K562 (cell line): ENCODE measurements at regions not wholly inside any gene's neighbourhood (a gene's known extent, or its start where the extent isn't known, plus 50 kb on each side); places are given as distances from the start of the nearest gene placed in this dataset.

Experiments used
- ATAC-seq: fragments of 200-7000 bp; cut with Tn5 transposase; 3 replicates; pipeline ENCODE4 v1.9.1; 2020; ENCODE audit warnings: moderate library complexity
- BruUV-seq: library from RNA; stranded (reverse); fragments of 400-500 nt; replicated peaks from 2 replicates; lab custom pipeline; 2021; lab: Mats Ljungman, UMichigan
- CTCF ChIA-PET: fragments of 300-600 bp; formaldehyde crosslinking; extraction: SDS; loops from one replicate; lab custom pipeline; 2021; ENCODE audit warnings: low intra/inter-chr PET ratio; lab: Yijun Ruan, JAX
- POLR2A ChIA-PET: fragments of 300-600, 350-650 bp; sonication (Branson Sonifier 250); formaldehyde crosslinking; extraction: SDS; loops from one replicate; lab custom pipeline; 2021; ENCODE audit warnings: antibody characterized with exemption, inconsistent platforms; lab: Yijun Ruan, JAX
- DNase-seq, 4 experiments: peaks; one replicate each; pipeline versions ENCODE4 v3.0.0 to v3.0.0-alpha.2; 2011 to 2018; ENCODE audit warnings: low spot score in 3 of 4, mixed read lengths in 3 of 4; ENCODE audit errors: extremely low read depth in 1 of 4
- FAIRE-seq: peaks from 2 replicates; lab custom pipeline; 2011; peaks lifted over from hg19 to GRCh38; lab: Jason Lieb, UNC
- H2AFZ ChIP-seq: 2 replicates; pipeline ENCODE4 v1.6.0; 2011; ENCODE audit warnings: low read depth, low read length, control low read depth, inconsistent platforms
- H3K27ac ChIP-seq: fragments of 200-600 bp; 3 replicates; pipeline ENCODE4 v1.8.0; 2011; ENCODE audit warnings: low read depth, mild to moderate bottlenecking, control low read depth, inconsistent platforms, low read length, moderate library complexity, mixed read lengths; ENCODE audit errors: extremely low read depth
- H3K27me3 ChIP-seq, 2 experiments: fragments of 300-600 bp in 1 of 2; 2 replicates in 1 of 2; 3 replicates in 1 of 2; pipeline versions ENCODE4 v1.6.0 to v1.8.0; 2011; ENCODE audit warnings: inconsistent platforms in 2 of 2, low read length in 2 of 2, mild to moderate bottlenecking in 1 of 2, mixed read lengths in 1 of 2, moderate library complexity in 1 of 2; ENCODE audit not compliant: control insufficient read depth in 2 of 2, insufficient read depth in 2 of 2
- H3K36me3 ChIP-seq: fragments of 300-600 bp; 3 replicates; pipeline ENCODE4 v1.8.0; 2011; ENCODE audit warnings: mild to moderate bottlenecking, low read length, inconsistent platforms; ENCODE audit not compliant: control insufficient read depth, insufficient read depth
- H3K4me1 ChIP-seq, 2 experiments: fragments of 200-600 bp in 1 of 2; replicated peaks in 1 of 2; 2 replicates in 1 of 2; 3 replicates in 1 of 2; pipeline versions ENCODE4 v1.5.1 to v1.8.0; 2011; ENCODE audit warnings: inconsistent platforms in 2 of 2, low read length in 2 of 2, mild to moderate bottlenecking in 1 of 2, mixed read lengths in 1 of 2, moderate library complexity in 1 of 2; ENCODE audit not compliant: control insufficient read depth in 2 of 2, insufficient read depth in 2 of 2
- H3K4me2 ChIP-seq: 2 replicates; pipeline ENCODE4 v1.6.1; 2011; ENCODE audit warnings: low read length, control low read depth, inconsistent platforms, mixed read lengths; ENCODE audit not compliant: insufficient read depth
- H3K4me3 ChIP-seq: fragments of 200-600 bp; sonication (generic), shearing (Covaris generic); 2 replicates; pipeline ENCODE4 v1.5.1; 2016; ENCODE audit warnings: control low read depth, inconsistent platforms
- H3K79me2 ChIP-seq: fragments of 200-600 bp; 3 replicates; pipeline ENCODE4 v1.8.0; 2011; ENCODE audit warnings: low read length, inconsistent platforms; ENCODE audit not compliant: control insufficient read depth, insufficient read depth
- H3K9ac ChIP-seq, 2 experiments: 2 replicates each; pipeline versions ENCODE4 v1.6.0 to v1.6.1; 2011; ENCODE audit warnings: low read depth in 2 of 2, low read length in 2 of 2, control low read depth in 1 of 2, inconsistent platforms in 1 of 2, mild to moderate bottlenecking in 1 of 2, mixed read lengths in 1 of 2; ENCODE audit not compliant: insufficient read depth in 1 of 2
- H3K9me1 ChIP-seq: one replicate; pipeline ENCODE4 v1.6.0; 2011; ENCODE audit warnings: inconsistent platforms, mild to moderate bottlenecking, low read length, moderate library complexity; ENCODE audit not compliant: control insufficient read depth, insufficient read depth
- H3K9me3 ChIP-seq: replicated peaks from 2 replicates; pipeline ENCODE4 v1.5.1; 2011; ENCODE audit warnings: low read depth, low read length, inconsistent platforms; ENCODE audit not compliant: control insufficient read depth, insufficient read depth
- H4K20me1 ChIP-seq: replicated peaks from 2 replicates; pipeline ENCODE4 v1.6.1; 2011; ENCODE audit warnings: low read length, inconsistent platforms, mixed read lengths; ENCODE audit not compliant: control insufficient read depth, insufficient read depth
- ADNP ChIP-seq: fragments of 200-800 bp; sonication (Bioruptor generic); IDR thresholded peaks from 2 replicates; pipeline ENCODE4 v1.6.1; 2016; ENCODE audit warnings: missing genetic modification characterization, missing compliant biosample characterization
- CCNT2 ChIP-seq: IDR thresholded peaks from 2 replicates; pipeline ENCODE4 v1.6.1; 2011; ENCODE audit warnings: borderline replicate concordance, low read depth, mild to moderate bottlenecking, moderate library complexity, mixed read lengths, low read length; ENCODE audit not compliant: insufficient read length; ENCODE audit errors: extremely low read depth
- DPF2 ChIP-seq: fragments of 450-650 bp; IDR thresholded peaks from 2 replicates; pipeline ENCODE4 v1.6.1; 2016
- HDAC6 ChIP-seq: IDR thresholded peaks from 2 replicates; pipeline ENCODE4 v1.6.1; 2012; ENCODE audit warnings: low read depth, mild to moderate bottlenecking, control low read depth, inconsistent platforms, low read length, moderate library complexity
- JUNB ChIP-seq: fragments of 450-650 bp; formaldehyde crosslinking; conservative IDR thresholded peaks from 2 replicates; pipeline ENCODE4 v1.4.0; 2020; ENCODE audit warnings: mild to moderate bottlenecking
- KAT8 ChIP-seq: fragments of 450-650 bp; IDR thresholded peaks from 2 replicates; pipeline ENCODE4 v1.6.1; 2016; ENCODE audit warnings: low read depth, mild to moderate bottlenecking
- KHSRP ChIP-seq: fragments of 450-650 bp; IDR thresholded peaks from 2 replicates; pipeline ENCODE4 v1.6.1; 2017
- KLF1 ChIP-seq: fragments of 450-650 bp; IDR thresholded peaks from 2 replicates; pipeline ENCODE4 v1.6.1; 2016; ENCODE audit warnings: missing genetic modification characterization, missing compliant biosample characterization
- MLLT1 ChIP-seq, 2 experiments: fragments of 450-650 bp; IDR thresholded peaks; 2 replicates each; pipeline ENCODE4 v1.6.1; 2016
- MXD1 ChIP-seq: fragments of 250-450 bp; sonication (Bioruptor Pico); IDR thresholded peaks from 2 replicates; pipeline ENCODE4 v1.8.0; 2021; ENCODE audit warnings: borderline replicate concordance, mild to moderate bottlenecking, moderate library complexity; ENCODE audit not compliant: poor library complexity, severe bottlenecking
- PHB ChIP-seq: fragments of 250-450 bp; sonication (Bioruptor Pico); IDR thresholded peaks from 2 replicates; pipeline ENCODE4 v1.5.0; 2021
- POU5F1 ChIP-seq: fragments of 150-350 bp; IDR thresholded peaks from 2 replicates; pipeline ENCODE4 v1.6.1; 2014; ENCODE audit warnings: borderline replicate concordance, low read length, low read depth, mild to moderate bottlenecking; ENCODE audit not compliant: partially characterized antibody
- SMARCB1 ChIP-seq: IDR thresholded peaks from 2 replicates; pipeline ENCODE4 v1.6.1; 2011; ENCODE audit warnings: improper control_type of control experiment, low read depth; ENCODE audit not compliant: insufficient read length
- SRSF7 ChIP-seq: fragments of 200-400 bp; formaldehyde crosslinking; optimal IDR thresholded peaks from 2 replicates; pipeline ENCODE3; 2017; ENCODE audit warnings: mild to moderate bottlenecking, low read depth, low read length
- ZNF184 ChIP-seq: sonication (generic); formaldehyde crosslinking; IDR thresholded peaks from 2 replicates; pipeline ENCODE4 v1.5.0; 2020; ENCODE audit warnings: missing genetic modification reagents
- ZNF212 ChIP-seq: fragments of 450-650 bp; formaldehyde crosslinking; IDR thresholded peaks from 2 replicates; pipeline ENCODE4 v1.4.0; 2020; ENCODE audit warnings: mild to moderate bottlenecking
- ZNF253 ChIP-seq: fragments of 250-450 bp; sonication (Bioruptor Pico); conservative IDR thresholded peaks from 2 replicates; pipeline ENCODE4 v1.6.1; 2021; ENCODE audit warnings: mild to moderate bottlenecking
- WGBS: fragments of 100-300 bp; shearing (Covaris generic); methylation state at CpG from one replicate; pipeline ENCODE4 v1.1.6; 2016; ENCODE audit warnings: low coverage, mixed read lengths; ENCODE audit not compliant: insufficient coverage; ENCODE audit errors: missing lambda C conversion rate; 5-methylcytosine and 5-hydroxymethylcytosine counted together
- in situ Hi-C: fragments of 300-500 bp; cut with MboI; formaldehyde crosslinking; loops from 4 replicates; pipeline ENCODE4 v1.15.0; 2018; ENCODE audit warnings: inconsistent platforms, mixed read lengths
- intact Hi-C: fragments of 100-400 bp; cut with micrococcal nuclease; formaldehyde crosslinking; loops from 2 replicates; pipeline ENCODE4 v1.14.2; 2022
- TF ChIP-seq, protein P1 (sequence below): sonication (generic); formaldehyde crosslinking; IDR thresholded peaks from 2 replicates; pipeline ENCODE4 v1.8.0; 2023; ENCODE audit warnings: missing genetic modification reagents, mild to moderate bottlenecking, borderline replicate concordance

GRCh38 chr5:84863020-84863419 lies 478.3 kb upstream of the EDIL3 start:
- WGBS = 0% methylated on average over 1 of the region's 1 CpG
- FAIRE-seq (no peak), DNase-seq (no peak), ATAC-seq (no peak)
- Histone ChIP-seq H3K27ac (no peak overlapping the region), H3K9me1 (no peaks in the 10 kb centered on the region), H3K9me3 (no peaks in the 10 kb centered on the region; the same call in 1 of the 2 replicates), H3K36me3 (no peaks in the 10 kb centered on the region), H2AFZ (no peak overlapping the region), H3K79me2 (no peaks in the 10 kb centered on the region), H3K4me1 (no peaks in the 10 kb centered on the region), H3K4me3 (no peak overlapping the region), H3K4me2 (no peak overlapping the region), H3K27me3 (no peaks in the 10 kb centered on the region), H4K20me1 (no peaks in the 10 kb centered on the region), H3K9ac (no peak overlapping the region)
- BruUV-seq = no TSS peak
- intact Hi-C loops = no loop called here
- TF ChIP-seq ZNF253 (CRISPR knock-in tag) (no peak), ZNF212 (CRISPR knock-in tag) (no peak), SRSF7 (no peak), ADNP (no peak), DPF2 (no peak), KLF1 (no peak), HDAC6 (no peak), ZNF184 (CRISPR knock-in tag) (no peak), KAT8 (no peak), SMARCB1 (no peak), CCNT2 (no peak), MLLT1 (IDR thresholded peaks at IDR 0.05) (no peak), PHB (CRISPR knock-in tag) (no peak), KHSRP (no peak), POU5F1 (no peak), JUNB (CRISPR knock-in tag) (no peak), MXD1 (CRISPR knock-in tag) (no peak)
- TF ChIP-seq, protein P1, sequence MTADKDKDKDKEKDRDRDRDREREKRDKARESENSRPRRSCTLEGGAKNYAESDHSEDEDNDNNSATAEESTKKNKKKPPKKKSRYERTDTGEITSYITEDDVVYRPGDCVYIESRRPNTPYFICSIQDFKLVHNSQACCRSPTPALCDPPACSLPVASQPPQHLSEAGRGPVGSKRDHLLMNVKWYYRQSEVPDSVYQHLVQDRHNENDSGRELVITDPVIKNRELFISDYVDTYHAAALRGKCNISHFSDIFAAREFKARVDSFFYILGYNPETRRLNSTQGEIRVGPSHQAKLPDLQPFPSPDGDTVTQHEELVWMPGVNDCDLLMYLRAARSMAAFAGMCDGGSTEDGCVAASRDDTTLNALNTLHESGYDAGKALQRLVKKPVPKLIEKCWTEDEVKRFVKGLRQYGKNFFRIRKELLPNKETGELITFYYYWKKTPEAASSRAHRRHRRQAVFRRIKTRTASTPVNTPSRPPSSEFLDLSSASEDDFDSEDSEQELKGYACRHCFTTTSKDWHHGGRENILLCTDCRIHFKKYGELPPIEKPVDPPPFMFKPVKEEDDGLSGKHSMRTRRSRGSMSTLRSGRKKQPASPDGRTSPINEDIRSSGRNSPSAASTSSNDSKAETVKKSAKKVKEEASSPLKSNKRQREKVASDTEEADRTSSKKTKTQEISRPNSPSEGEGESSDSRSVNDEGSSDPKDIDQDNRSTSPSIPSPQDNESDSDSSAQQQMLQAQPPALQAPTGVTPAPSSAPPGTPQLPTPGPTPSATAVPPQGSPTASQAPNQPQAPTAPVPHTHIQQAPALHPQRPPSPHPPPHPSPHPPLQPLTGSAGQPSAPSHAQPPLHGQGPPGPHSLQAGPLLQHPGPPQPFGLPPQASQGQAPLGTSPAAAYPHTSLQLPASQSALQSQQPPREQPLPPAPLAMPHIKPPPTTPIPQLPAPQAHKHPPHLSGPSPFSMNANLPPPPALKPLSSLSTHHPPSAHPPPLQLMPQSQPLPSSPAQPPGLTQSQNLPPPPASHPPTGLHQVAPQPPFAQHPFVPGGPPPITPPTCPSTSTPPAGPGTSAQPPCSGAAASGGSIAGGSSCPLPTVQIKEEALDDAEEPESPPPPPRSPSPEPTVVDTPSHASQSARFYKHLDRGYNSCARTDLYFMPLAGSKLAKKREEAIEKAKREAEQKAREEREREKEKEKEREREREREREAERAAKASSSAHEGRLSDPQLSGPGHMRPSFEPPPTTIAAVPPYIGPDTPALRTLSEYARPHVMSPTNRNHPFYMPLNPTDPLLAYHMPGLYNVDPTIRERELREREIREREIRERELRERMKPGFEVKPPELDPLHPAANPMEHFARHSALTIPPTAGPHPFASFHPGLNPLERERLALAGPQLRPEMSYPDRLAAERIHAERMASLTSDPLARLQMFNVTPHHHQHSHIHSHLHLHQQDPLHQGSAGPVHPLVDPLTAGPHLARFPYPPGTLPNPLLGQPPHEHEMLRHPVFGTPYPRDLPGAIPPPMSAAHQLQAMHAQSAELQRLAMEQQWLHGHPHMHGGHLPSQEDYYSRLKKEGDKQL (CRISPR knock-in tag) = no peak
- TF ChIP-seq, all 486 proteins: peak for 0
- ChIA-PET POLR2A (no interaction called here), CTCF (no interaction called here)
- in situ Hi-C loops = no loop called here
